GM21528 (cell line): ENCODE measurements at regions not wholly inside any gene's neighbourhood (a gene's known extent, or its start where the extent isn't known, plus 50 kb on each side); places are given as distances from the start of the nearest gene placed in this dataset.

Experiments used
- ATAC-seq: cut with Tn5 transposase; IDR thresholded peaks from one replicate; pipeline ENCODE4 v1.9.1; 2021; ENCODE audit warnings: mild to moderate bottlenecking, moderate library complexity; ENCODE audit not compliant: unreplicated experiment, low FRiP score

DNA sequence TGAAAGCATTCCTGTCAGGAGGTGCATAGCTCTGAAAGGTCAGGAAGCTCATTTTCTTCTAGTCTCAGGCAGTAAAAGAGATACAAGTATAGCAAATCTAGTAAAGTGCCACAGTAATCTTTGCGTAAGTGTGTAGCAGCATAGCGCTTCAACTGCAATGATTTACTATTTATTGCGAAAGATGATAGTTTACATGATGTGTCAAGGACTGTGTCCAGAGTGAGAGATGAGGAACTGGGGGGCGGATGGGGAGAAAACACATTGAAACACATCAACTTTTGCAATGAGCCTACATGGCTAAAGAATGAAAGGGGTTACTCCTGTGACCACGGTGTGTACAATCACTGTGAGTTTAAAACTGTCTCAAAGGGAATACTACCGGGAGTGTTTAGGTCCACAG is 644.4 kb downstream of the GALR1 start:
- no peak for ATAC-seq

DNA sequence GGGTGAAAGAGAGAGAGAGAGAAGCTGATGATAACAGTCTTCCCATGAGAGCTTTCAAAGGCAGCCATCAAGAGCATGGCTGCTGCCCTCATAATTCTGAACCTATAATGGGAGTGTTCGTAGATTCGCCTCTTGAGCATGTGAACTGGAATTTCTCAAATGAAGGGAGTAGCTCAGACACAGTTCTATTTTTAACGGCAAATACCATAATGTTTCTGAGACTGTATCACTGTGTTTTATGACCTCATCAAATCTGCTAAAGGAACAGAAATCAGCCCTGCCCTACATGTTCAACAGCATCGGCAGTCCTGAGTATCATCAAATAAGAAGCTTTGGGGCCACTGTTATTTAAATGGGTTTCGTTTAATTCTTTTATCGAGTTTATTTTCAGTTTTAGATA is 645.6 kb downstream of the GALR1 start:
- no peak for ATAC-seq

DNA sequence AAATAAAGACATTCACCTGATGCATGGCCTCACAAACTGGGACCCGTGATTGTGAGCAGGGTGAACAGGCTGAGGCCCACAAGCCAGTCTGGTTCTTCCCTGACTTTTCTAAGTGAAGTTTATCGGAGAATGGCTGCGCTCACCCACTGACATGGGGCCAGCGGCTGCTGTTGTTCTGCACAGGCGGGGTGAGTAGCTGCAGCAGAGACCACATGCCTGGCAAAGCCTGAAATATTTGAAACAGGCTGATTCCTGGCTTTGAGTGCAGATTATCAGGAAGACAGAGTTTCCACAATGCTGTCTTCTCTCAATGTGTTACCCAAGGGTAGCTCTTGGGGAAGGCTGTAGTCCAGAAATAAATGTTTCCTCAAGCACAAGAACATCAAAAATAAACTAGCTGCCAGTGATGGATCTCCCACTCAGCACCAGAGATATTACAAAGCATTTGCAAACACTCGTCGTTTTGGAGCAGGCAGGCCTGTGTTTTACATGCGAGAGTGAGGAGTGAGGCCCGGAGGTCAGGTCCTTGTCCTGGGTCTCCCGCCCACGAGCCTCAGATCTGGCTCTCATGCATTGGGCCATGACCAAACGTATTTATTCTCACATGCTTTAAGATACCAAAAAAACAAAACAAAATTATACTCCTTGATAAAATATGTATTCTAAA is 647.1 kb downstream of the GALR1 start:
- ATAC-seq, result no peak

DNA sequence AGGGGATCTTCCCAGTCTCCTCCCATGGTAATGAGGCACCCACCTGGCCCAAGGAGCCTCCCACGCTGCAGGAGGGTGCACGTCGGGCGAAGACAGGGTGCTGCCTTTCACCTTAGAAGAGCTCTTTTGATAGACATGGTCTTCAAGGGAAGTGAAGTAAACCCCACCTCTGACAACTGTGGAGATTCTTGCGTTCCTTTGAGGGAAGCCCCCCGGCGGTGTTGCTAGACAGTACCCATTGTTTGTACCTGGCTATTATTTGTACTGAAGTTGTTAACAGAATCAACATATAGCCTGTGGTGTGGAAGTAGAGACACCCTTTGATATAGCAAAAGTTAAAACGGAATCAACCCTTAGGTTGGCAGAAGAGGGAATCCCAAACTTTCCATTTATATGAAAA is 648.0 kb downstream of the GALR1 start:
- no peak for ATAC-seq

DNA sequence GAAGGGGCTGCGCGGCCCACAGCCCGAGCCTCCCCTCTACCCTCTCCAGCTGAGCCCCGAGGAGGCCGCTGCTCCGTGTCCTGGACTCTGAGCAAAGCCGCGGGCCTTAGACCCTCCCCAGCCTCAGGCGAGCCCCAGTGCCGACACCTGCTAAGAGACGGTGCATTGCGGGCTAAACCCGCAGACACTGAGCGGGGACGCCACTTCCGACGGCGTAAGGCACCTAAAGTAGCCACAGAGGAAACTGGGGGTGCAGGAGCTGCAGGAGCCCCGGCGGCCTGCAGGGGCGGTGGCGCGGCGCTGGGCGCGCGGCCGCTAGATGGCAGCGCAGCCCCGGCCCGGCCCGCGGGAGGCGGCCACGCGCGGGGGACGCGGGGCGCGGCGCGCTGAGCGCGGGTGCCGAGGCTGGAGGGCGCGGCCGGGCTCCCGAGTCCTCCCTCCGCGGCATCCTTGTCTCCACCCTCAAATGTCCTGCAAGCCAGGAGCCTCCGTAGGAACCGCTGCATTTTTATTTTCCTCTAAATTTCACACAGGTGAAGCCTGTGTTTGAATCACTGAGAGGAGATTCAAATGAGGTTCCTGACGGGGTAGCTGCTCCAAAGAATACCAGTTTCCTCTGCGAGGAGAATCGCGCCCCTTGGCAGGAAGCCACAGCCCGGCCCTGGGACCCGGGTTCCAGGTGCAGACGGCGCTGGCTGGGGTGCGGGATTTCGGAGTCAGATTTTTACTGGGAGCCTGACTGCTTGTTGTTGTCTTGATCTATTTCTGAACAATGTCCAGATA is 650.5 kb downstream of the GALR1 start:
- peak; percentile 100 for ATAC-seq

DNA sequence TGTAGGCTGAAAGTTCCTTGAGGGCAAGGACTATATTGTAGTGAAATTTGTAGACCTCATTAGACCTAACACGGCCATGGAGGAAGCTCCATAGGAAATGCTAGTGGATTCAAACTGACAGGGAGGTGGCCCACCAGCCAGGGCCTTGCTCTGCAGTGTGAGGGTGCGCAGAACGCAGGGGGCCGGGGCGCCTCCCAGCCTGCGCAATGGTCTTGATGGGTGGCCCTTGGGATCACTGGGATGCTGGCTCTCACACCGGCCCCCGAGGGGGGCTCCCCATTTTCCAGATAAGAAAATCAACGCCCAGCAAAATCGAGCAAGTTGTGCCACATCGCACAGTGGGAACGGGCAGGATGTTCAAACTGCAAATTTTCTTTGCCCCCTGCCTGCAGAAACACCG is 655.4 kb downstream of the GALR1 start:
- no peak for ATAC-seq

DNA sequence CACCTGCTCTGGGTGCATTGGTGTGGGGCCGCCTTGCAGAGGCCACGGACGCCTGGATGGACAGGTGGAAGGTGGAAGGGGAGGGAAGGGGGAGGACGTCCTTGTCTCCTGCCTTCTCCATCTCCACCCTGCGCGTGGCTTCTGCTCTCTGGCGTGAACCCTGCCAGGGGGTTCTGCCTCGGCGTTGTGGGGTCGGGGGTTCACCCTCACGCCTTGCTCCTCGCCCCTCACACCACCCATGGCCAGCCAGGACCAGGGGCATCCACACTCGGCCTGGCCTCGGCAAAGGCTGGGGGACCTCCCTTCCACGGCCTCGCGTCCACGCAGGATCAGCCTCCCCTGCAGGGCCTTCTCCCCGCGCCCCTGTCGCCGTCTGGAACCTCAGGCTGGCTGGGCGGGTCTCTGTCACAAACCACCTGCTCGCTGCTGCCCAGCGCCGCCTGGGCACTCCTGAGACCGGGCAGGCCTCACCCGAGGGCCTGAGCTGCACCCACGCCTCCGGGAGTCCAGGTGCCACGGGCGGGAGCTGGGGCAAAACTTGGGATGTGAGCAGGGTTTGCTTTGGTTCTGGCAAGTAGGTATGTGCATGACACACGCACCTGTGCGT is 655.9 kb downstream of the GALR1 start:
- ATAC-seq, result no peak

DNA sequence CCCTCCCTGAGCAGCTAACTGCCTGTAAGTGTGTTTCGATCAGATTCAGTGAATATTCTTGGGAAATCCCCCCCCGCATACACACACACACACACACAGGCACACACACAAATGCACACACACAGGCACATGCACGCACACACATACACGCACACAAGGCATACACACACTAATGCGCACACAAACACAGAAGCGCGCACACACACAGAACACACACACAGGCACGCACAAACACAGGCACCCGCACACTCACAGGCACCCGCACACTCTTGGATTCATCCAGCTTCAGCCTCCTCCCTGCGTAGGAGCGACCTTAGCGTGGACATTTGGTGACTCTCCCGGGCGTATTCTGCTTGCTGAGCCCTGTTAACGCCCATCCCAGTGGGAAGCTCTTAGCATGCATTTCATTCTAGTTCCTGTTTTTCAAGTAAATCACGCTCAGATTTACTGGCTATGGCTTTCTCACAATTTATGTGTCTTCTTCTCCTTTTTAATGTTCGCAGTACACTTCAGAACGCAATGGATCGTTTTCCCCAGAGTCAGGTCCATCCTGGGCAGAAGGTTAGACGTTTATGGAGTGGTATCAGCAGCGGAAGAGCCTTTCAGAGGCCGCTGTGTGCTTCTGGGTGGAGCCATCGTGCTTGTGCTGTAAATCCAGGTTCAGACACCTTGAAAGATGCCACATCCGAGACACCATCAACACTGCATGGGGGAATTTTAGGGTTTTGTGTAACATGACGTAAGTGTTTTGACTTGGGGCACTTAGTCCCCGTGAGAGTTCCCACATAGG is 656.6 kb downstream of the GALR1 start:
- ATAC-seq, result no peak

DNA sequence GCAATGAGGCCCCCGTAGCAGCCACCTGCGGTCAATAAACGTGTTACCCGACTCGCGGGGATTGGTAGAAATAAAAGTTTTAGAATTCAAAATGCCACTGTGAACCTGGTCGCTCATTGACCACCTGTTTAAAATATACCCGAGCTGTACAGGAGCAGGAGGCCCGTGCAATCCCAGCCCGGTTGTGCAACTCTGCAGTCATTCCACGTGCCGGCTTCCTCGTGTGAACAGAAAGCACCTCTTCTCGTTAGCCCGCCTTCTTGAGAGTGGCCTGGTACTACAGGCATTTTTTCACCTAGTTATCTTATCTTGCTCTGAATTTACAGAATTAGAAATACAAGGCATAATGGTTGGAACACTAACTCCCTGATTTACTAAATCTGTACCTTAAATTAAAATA is 660.7 kb downstream of the GALR1 start:
- no peak for ATAC-seq

DNA sequence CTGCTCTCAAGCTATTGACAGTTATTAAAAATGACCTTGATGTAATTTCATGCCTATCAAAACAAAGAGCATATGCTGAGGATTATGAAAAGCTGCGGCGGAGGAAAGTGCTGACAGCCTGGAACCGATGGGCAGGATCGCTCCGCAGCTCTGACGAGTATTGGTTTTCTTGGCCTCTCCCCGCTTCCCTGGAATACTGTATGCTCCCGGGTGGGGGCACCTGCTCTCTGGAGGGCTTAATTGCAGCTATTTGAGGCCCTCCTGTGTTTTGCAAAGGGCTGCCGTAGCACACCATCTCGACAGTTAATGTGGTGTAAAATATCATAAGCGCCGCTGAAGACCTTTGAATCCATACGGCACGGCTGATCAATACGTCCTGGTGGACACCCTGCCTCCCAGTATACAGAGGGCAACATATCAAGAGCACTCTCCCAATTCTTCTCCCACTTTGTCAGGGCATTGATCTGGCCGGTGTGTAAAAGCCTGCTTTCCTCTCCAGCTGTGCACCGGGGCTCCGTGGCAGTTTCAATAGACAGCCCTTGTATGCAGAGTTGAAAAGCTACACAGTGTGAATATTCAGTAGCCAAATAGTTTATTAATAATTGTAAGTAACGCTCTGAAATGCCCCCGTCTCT is 662.4 kb downstream of the GALR1 start:
- ATAC-seq, result no peak

DNA sequence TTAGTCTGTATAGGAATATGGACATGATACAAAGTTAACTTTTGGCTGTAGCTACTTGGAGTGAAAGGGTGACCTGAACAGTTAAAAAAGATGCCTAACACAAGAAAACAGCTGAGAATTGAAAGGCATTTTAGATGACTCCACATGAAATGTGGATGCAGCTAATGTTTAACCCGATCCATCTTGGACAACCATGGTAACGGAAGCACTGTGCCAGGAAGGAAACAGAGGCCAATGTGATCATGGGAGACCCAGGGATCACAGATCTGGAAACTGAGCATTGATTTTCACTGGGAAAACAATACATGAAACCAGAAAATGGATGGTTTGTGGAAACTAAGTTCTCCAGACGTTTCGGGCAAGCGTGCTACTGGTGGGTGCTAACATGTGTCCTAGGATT is 669.1 kb downstream of the GALR1 start:
- no peak for ATAC-seq

DNA sequence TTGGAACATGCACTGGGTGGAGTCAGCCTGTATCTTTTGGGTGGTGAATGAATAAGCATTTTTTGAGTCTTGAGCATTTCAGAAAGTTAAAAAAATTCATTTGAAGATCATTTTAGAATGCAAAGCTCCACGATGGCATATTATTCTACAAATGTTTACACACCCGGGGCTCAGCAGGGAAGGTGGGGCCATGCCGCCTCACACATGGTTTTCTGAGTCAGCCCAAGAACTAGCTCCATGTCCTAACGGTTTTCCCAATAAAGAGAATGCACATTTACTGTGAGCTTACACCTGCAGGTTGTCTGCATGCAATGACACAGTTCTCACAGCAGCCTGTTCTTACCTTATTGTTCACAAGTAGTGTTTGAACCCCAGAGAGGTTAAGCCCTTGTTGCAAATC is 670.3 kb downstream of the GALR1 start:
- no peak for ATAC-seq

DNA sequence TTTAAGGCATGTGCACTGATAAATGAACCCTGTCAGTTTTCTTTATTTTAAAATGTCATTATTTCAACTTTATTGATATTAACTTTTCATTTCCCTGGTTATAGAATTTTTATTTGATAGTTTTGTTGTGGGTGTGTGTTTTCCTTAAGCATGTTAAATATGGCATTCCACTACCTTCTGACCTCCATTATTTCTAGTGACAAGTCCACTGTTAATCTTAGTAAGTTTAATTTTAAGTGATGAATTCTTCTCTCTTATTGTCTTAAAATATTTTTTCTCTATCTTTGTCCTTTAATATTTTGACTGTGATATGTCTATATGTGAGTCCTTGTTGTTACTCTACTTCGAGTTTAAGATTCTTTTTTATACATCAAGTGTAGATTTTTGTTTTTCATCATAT is 685.7 kb downstream of the GALR1 start:
- ATAC-seq, result no peak

DNA sequence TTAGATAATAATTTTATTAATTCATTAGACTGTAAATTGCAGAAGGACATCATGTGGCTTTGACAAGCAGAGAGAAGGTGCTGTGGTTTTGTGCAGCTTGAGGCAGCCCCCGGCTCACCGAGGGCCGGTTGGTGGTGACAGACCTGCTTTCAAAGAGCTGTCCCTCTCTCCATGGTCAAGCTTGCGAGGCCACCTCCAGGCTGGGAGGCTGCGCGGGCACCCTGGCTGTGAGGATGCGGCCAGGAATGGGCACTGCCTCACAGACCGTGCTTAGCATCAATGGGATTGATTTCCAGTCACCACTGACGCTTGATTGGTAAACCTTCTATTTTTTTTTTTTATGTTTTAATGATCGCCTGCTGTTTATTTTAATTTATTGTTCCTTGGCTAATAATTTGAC is 690.9 kb downstream of the GALR1 start:
- no peak for ATAC-seq

DNA sequence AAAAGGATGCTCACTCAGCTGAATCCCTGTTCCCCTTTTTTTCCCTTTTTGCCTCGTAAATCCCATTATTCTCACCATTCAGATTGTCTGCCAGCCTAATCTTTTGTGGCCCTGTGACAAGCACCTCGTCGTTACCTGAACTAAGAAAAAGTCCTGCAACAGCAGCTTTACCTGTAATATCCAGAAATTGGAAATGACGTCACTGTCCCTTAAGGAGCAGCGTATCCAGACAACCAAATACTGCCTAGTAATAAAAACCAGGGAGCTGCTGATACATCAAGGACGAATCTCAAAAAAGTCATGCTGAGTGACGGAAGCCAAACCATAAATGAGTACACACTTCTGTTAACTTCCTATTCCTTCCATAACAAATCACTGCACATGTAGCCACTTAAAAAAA is 694.9 kb downstream of the GALR1 start:
- no peak for ATAC-seq

DNA sequence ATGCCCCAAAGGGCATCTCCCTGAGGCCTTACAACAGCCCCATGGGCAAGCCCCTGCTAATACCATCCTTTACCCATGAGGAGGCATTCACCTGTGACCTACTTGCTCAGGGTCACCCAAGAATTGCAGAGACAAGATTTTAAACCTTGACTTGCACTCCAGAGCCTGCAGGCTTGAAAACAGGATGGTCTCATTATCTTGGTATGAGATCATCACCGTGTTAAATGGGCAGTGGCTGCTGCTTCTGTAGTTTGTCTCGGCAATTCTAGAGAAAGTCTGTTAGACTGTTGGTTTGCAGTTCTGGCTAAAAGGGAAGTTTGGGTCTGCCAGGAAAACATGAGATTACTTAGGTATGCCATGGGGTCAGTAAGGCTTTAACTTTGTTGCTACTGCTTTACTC is 698.9 kb downstream of the GALR1 start:
- no peak for ATAC-seq

DNA sequence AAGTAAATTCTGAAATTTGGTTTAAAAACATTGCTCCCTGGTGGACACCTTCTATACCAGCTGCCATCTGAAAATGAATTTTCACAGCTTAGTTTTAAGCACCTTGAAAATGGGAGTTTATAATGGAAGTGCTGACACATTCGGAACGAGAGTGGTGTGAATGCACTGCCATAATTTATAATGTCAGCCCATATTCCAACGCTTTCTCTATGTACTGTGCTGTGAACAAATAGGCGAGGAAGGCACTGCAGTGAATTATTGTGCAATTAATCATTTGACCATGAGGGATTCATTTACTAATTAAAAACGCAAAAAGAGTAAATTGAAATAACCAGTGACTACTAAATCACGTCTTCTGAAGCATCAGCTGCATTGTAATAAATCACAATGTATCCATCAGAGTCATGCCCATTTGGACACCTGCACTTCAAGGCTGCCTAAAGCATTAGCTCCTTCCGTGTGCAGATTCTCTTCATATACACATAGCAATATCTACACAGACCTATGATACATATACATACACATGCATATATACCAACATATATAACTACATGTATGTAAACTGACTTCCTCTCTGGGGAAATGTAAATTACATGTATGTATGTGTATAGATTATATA is 699.8 kb downstream of the GALR1 start:
- no peak for ATAC-seq

DNA sequence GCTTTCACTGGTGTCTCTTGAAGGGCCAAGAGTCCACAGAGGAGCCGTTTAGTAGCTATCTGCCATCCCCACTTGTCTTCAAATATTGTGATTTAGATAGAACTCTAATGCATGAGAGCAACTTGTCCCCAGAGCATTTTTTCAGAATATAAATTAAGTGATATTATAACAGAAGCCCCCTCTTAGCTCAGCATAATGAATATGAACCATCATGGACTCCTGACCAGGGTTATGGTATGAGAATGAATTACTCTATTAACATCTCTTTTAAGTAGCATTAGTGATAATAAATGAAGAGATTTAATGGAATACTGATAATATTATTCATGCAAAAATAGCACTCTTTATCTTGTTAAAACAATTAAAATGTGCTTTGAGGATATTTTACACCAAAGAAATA is 709.6 kb downstream of the GALR1 start:
- ATAC-seq, result no peak

DNA sequence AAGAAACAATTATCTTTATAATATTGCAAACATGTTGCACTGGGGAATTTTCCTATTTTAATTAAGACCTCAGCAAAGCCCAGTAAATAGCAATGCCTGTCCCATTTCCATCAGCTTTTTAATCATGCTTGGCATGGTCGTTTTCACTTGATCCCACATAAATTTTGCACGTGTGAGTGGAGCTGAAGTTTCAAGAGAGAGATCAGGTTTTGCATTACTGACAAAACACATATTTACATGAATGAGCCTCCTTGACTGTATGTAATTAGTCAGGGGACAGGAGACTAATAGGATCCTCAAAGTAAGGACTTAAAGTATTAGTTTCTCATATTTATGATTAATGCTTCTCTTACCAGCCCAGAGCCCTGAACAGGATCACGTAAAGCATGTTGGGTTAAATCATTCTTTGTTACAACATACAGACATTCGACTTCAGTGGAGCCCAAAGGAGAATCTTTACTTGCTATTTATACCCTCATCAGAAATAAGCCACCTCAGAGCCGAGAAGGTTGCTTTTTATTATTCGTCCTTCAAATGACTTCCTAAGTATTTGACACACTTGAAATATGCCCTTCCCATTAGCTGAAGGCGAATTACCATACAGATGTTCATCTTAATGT is 711.3 kb downstream of the GALR1 start:
- ATAC-seq, result no peak

DNA sequence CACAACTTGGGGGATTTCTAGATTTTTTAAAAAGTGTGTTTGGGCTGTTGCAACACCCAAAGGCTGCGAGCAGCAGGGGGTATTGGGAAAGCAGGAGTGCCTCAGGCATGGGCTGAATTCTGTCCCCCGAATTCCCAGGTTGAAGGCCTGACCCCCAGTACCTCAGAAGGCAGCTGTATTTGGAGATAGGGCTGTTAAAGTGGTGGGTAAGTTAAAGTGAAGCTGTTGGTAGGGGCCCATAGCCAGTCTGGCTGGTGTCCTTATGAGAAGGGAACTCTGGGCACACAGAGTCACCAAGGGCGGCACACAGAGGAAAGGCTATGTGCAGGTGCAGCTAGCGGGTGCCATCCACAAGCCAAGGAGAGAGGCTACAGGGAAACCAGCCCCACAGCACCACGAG is 717.4 kb downstream of the GALR1 start:
- no peak for ATAC-seq
